ENCODE measurements at regions not wholly inside any gene's neighbourhood (a gene's known extent, or its start where the extent isn't known, plus 50 kb on each side); places are given as distances from the start of the nearest gene placed in this dataset.

DNA sequence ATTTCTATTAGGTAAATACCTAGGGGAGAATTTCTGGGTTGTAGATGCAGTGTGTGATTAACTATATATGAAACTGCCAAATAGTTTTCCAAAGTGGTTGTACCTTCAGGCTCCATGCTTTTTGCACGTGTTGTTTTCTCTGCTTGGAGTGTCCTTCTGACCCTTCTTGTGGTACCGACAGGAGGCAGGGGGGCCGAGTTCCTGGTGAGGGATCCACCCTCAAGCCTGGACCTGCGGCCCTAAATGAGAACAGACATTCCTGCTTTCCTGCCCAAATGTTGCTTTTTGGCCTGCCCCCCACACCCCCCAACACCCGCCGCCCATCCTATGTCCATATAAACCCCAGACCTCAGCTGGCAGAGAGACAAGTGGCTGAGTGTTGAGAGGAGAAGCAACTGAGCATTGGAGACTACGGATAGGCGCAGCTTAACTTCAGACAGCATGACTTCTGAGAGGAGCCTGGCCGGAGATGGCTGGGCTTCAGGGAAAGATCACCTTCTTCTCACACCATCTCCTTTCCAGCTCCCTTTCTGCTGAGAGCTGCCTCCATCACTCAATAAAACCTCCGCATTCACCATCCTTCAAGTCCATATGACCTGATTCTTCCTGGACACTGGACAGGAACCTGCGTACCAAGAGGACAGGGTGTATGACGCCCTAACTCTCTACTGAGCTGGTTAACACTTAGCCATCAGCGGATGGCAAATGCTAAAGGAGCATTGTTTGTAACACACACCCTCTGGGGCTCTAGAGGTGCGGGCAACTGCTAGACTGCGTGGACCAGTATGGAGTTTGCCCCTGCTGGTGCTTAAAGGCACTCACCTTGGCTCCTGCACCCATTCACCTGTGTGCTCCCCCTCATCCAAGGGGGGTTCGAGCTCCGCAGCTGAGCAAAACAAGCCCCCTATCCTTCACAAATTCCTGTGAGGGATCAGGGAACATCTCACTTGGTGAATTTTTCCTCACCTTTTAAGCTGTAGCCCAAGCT, 194.7 kb upstream of the FBXO33 start:
- TF ChIP-seq, protein P1, sequence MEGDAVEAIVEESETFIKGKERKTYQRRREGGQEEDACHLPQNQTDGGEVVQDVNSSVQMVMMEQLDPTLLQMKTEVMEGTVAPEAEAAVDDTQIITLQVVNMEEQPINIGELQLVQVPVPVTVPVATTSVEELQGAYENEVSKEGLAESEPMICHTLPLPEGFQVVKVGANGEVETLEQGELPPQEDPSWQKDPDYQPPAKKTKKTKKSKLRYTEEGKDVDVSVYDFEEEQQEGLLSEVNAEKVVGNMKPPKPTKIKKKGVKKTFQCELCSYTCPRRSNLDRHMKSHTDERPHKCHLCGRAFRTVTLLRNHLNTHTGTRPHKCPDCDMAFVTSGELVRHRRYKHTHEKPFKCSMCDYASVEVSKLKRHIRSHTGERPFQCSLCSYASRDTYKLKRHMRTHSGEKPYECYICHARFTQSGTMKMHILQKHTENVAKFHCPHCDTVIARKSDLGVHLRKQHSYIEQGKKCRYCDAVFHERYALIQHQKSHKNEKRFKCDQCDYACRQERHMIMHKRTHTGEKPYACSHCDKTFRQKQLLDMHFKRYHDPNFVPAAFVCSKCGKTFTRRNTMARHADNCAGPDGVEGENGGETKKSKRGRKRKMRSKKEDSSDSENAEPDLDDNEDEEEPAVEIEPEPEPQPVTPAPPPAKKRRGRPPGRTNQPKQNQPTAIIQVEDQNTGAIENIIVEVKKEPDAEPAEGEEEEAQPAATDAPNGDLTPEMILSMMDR (conservative IDR thresholded peaks at IDR 0.05; ENCODE audit: low read depth, low read length) = no peak
- TF ChIP-seq EZH2 (IDR thresholded peaks at IDR 0.05; ENCODE audit: low read length, unreplicated experiment) (no peak), EZH2phosphoT487 (IDR thresholded peaks at IDR 0.05; ENCODE audit: borderline replicate concordance, low read length) (no peak)
- no peak overlapping the region for H3K9ac ChIP-seq (ENCODE audit: low read length)
- H3K9me3 ChIP-seq (ENCODE audit: low read length) = no peaks in the 10 kb centered on the region
- intact Hi-C loops (cut with micrococcal nuclease) = no loop called here
- POLR2A ChIA-PET (ENCODE audit: unreplicated experiment) = no interaction called here
- no peaks in the 10 kb centered on the region for H3F3A ChIP-seq (ENCODE audit: low read length, unreplicated experiment)
- no peak overlapping the region for H3K4me3 ChIP-seq (ENCODE audit: low read length)
- no peaks in the 10 kb centered on the region for H3K79me2 ChIP-seq (ENCODE audit: low read length)
- H3K27ac ChIP-seq (ENCODE audit: low read length) = no peak overlapping the region
- no peaks in the 10 kb centered on the region for H3K9me2 ChIP-seq (replicated peaks; ENCODE audit: low read length)
- no peaks in the 10 kb centered on the region for H4K20me1 ChIP-seq (ENCODE audit: low read length)
- no peak overlapping the region for H3K4me2 ChIP-seq (ENCODE audit: low read length)
- H3K36me3 ChIP-seq (ENCODE audit: low read depth, low read length) = no peaks in the 10 kb centered on the region
- no peaks in the 10 kb centered on the region for H3K4me1 ChIP-seq (ENCODE audit: insufficient read depth, low read length)
- no peak overlapping the region for H2AFZ ChIP-seq (ENCODE audit: low read length)
- no TSS peak for BruUV-seq (replicated peaks)
- DNase-seq (no peak), ATAC-seq (no peak)
- CTCF ChIA-PET = no interaction called here
- H3K27me3 ChIP-seq (ENCODE audit: low read length) = peaks cover 30% of the 10 kb centered on the region

DNA sequence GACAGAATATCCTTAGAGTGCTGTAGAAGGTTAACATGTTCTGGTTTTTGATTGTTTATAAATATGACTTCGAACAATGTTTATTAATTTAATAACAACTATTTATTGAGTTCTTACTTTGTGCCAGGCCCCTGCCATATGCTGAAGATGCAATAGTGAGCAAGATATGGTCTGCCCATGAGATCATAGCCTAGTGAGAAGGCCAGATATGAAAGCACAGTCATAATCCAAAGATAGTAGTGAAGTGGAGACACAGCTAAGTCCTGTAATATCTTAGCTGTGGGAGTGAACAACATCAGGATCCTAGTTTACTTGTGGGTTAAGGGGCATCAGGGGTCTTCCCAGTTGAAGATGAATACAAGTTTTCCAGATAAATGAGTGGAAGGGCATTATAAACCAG, 189.4 kb upstream of the FBXO33 start:
- DNase-seq (no peak), ATAC-seq (no peak)
- TF ChIP-seq, protein P1 (conservative IDR thresholded peaks at IDR 0.05; ENCODE audit: low read depth, low read length) = no peak
- TF ChIP-seq EZH2 (IDR thresholded peaks at IDR 0.05; ENCODE audit: low read length, unreplicated experiment) (no peak), EZH2phosphoT487 (IDR thresholded peaks at IDR 0.05; ENCODE audit: borderline replicate concordance, low read length) (no peak)
- Histone ChIP-seq H2AFZ (ENCODE audit: low read length) (no peak overlapping the region), H3K79me2 (ENCODE audit: low read length) (no peaks in the 10 kb centered on the region), H3K9ac (ENCODE audit: low read length) (no peak overlapping the region), H3K27me3 (ENCODE audit: low read length) (peaks cover 17% of the 10 kb centered on the region), H3K4me3 (ENCODE audit: low read length) (no peak overlapping the region), H3K36me3 (ENCODE audit: low read depth, low read length) (no peaks in the 10 kb centered on the region), H3K4me1 (ENCODE audit: insufficient read depth, low read length) (no peaks in the 10 kb centered on the region), H3K9me3 (ENCODE audit: low read length) (no peaks in the 10 kb centered on the region), H4K20me1 (ENCODE audit: low read length) (no peaks in the 10 kb centered on the region), H3F3A (ENCODE audit: low read length, unreplicated experiment) (no peaks in the 10 kb centered on the region), H3K9me2 (replicated peaks; ENCODE audit: low read length) (no peaks in the 10 kb centered on the region), H3K27ac (ENCODE audit: low read length) (no peak overlapping the region), H3K4me2 (ENCODE audit: low read length) (no peak overlapping the region)
- ChIA-PET POLR2A (ENCODE audit: unreplicated experiment) (no interaction called here), CTCF (no interaction called here)
- intact Hi-C loops (cut with micrococcal nuclease) = no loop called here
- no TSS peak for BruUV-seq (replicated peaks)

GRCh38 chr14:39621223-39621622, 189.0 kb upstream of the FBXO33 start:
- no peak overlapping the region for H3K27ac ChIP-seq (ENCODE audit: low read length)
- ChIA-PET CTCF (no interaction called here), POLR2A (ENCODE audit: unreplicated experiment) (no interaction called here)
- intact Hi-C loops (cut with micrococcal nuclease) = no loop called here
- H3K36me3 ChIP-seq (ENCODE audit: low read depth, low read length) = no peaks in the 10 kb centered on the region
- no TSS peak for BruUV-seq (replicated peaks)
- H3K4me1 ChIP-seq (ENCODE audit: insufficient read depth, low read length) = no peaks in the 10 kb centered on the region
- H3K9me2 ChIP-seq (replicated peaks; ENCODE audit: low read length) = no peaks in the 10 kb centered on the region
- no peak overlapping the region for H3K4me2 ChIP-seq (ENCODE audit: low read length)
- peaks cover 18% of the 10 kb centered on the region for H3K27me3 ChIP-seq (ENCODE audit: low read length)
- H3K4me3 ChIP-seq (ENCODE audit: low read length) = no peak overlapping the region
- H3K9ac ChIP-seq (ENCODE audit: low read length) = no peak overlapping the region
- TF ChIP-seq EZH2 (IDR thresholded peaks at IDR 0.05; ENCODE audit: low read length, unreplicated experiment) = no peak
- TF ChIP-seq, protein P1 (conservative IDR thresholded peaks at IDR 0.05; ENCODE audit: low read depth, low read length) = no peak
- TF ChIP-seq EZH2phosphoT487 (IDR thresholded peaks at IDR 0.05; ENCODE audit: borderline replicate concordance, low read length) = no peak
- no peaks in the 10 kb centered on the region for H3K9me3 ChIP-seq (ENCODE audit: low read length)
- DNase-seq = no peak
- no peaks in the 10 kb centered on the region for H4K20me1 ChIP-seq (ENCODE audit: low read length)
- ATAC-seq = no peak
- no peak overlapping the region for H2AFZ ChIP-seq (ENCODE audit: low read length)
- H3F3A ChIP-seq (ENCODE audit: low read length, unreplicated experiment) = no peaks in the 10 kb centered on the region
- H3K79me2 ChIP-seq (ENCODE audit: low read length) = no peaks in the 10 kb centered on the region
